Ramos (cell line): ENCODE measurements at regions not wholly inside any gene's neighbourhood (a gene's known extent, or its start where the extent isn't known, plus 50 kb on each side); places are given as distances from the start of the nearest gene placed in this dataset.

Experiments used
- in situ Hi-C: fragments of 300-500 bp; cut with MboI; formaldehyde crosslinking; loops from one replicate; pipeline ENCODE4 v1.14.3; 2022; ENCODE audit warnings: low sequenced_read_pairs; ENCODE audit not compliant: unreplicated experiment

DNA sequence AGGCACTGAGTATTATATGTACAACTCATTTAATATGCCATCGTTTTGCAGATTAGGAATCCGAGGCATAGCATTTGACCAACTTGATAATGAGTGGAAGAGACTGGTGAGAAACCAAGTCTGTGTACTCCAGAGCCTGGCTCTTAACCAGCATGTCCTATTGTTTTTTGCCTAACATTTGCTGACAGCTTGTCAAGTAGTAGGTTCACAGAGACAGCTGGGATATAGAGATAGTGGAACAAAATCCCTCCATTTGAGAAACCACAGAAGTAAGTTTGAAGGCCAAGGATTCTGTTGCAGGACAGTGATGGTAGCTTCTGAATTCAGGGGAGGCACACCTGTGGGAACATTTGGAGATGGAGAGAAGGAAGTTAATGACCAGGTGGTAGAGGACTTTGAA lies 206.9 kb upstream of the PRPS1L1 start:
- in situ Hi-C loops = no loop called here

GRCh38 chr7:18235819-18236218 lies 208.2 kb upstream of the PRPS1L1 start:
- in situ Hi-C loops = no loop called here

DNA sequence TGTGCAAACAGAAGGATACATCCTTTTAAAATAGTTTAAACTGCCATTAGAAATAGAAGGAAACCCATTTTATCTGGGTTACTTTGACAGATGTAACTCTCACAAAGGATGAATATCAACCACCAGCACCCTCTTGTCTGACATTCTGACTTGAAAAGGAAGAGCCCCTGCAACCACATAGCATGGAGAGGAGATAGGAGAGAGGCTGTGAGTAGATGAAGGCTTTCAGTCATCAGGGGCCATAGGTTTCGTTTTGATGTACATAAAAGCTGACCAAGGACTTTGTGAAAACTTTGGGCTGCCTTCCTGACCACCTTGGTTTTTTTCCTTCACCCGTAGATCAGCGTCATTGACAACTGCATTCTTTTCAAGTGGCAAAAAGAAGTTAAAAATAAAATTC lies 211.6 kb upstream of the PRPS1L1 start:
- in situ Hi-C loops = no loop called here

DNA sequence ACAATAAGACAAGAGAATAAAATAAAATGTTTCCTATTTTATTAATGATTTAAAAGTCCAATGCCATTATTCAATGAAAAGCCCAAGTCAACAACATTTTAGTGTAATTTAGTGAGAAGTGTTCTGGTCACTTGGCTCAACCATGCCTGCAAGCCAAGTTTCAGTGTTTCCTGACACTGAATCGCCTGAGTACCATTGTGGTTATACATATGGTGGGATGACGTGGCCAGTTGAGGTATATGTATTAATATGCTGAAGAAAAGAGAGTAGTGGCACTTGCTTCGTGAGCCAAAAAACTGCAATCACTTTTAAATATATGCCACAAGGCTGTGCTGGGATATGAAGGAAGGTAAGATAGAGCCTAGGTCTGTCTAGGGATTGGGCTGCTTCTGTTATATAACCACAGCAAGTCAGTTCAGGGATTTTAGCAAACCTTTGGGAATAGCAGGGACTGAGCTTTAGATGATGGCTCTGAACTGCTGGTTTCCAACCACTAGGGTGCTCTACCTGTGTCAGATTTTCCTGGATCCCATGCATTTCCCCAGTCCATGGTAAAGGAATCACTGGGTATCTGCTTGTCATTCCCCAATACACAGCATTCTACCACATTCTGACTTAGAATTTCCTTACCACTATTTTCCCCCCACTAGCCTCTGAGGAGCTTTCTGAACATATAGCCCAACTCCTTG lies 214.0 kb upstream of the PRPS1L1 start:
- in situ Hi-C loops = no loop called here

- in situ Hi-C loops = no loop called here
Observed at GRCh38 chr7:18243731-18244130, 216.1 kb upstream of the PRPS1L1 start.

DNA sequence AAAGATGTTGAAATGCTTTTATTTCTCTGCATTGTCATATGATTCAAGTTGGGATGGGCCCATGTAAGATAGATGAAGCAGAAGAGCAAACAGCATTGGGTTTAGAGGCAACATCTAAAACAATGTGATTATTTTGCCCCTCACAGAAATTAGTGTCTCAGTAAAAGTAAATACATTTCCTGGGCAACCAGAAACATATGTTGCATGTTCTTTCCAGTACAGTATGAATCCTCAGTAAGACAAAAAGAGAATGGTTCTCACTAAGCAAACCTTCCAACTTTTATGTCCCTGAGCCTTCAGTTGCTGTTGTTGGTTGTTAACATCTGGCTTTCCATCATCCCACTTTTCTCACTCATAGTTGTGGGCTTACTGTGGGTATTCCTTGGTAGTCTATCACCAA lies 222.5 kb upstream of the PRPS1L1 start:
- in situ Hi-C loops = no loop called here

DNA sequence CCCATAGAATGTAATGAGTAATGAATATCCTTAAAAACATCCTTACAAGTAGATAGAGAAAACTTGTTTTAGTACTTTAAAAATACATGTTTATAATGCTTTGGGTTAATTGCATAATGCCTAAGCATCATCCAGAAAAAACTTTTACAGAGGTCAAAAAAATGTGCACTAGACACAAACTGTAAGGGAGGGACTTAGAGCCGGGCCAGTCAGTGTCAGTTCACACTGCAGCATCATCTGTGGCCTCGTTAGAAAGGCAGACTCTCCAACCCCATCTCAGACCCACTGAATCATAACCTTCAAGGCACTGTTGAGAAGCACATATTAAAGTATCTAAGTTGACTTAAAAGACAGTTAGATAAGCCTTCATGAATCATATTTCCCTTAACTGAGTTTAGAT lies 230.1 kb upstream of the PRPS1L1 start:
- in situ Hi-C loops = no loop called here

- in situ Hi-C loops = no loop called here
Observed at GRCh38 chr7:18262058-18262457, 233.5 kb upstream of the HDAC9 start.

DNA sequence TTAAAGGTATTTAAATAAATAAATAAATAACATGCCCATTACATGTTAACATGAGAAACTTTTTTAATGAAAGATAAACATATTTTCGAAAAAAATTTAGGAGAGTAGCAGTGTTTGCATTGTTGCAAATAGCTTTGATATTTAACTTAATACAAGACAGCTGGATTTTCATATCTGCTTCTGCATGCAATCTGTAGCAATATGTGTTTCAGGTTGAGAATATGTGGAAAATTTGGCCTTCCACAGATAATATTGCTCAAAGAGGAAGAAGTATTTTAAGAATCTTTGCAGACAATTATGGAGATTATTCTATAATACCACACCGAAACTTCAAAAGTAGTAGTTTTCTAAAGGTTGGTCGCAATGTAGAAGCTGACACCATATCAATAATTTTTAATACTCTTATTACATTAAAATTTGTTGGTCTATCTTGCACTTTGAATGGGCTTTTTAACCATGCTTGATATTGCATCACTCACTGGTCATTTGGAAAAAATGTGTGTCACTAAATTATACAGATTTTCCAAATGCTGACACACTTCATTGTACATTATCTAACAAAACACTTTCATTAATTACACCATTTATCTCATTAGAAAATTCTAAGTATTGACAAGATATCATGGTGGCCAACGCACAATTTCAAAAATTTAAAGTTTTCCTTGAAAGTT lies 229.8 kb upstream of the HDAC9 start:
- in situ Hi-C loops = no loop called here

DNA sequence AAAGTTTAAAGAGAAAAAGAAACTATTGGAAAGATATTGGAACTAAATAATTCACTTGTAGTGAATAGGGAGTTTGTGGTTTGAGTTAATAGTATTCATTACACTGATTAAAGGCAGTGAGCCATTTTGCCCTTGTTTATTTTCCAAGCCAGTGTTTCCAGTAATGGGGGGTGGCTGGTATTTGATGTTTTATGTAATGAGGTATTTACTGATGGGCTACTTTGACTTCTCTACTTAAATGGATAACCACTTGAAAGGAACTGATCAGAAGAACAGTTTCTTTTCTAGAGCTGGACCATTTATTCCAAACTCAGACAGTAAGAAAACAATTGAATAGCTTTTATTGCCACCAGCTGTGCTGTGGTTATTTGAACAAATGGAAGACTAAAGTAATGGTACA lies 227.0 kb upstream of the HDAC9 start:
- in situ Hi-C loops = no loop called here

DNA sequence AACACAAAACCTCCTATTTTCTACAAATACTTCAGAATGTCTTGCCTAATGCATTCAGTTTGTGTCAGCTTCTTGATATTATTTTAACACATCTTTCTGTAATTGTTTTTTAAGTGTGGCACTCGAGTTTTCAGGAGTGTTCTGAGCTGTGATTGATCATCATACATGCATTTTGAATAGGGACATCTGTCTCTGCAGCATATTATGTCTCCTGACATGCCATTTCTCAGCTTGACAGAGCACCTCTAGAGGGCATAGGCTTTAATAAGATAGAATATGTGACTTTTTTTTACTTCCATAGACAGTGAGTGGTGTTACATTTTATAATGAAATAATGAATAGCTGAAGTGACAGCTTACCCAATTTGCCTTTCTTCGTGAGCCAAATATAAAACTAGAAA lies 219.2 kb upstream of the HDAC9 start:
- in situ Hi-C loops = no loop called here

GRCh38 chr7:18278316-18278715 lies 217.2 kb upstream of the HDAC9 start:
- in situ Hi-C loops = no loop called here

DNA sequence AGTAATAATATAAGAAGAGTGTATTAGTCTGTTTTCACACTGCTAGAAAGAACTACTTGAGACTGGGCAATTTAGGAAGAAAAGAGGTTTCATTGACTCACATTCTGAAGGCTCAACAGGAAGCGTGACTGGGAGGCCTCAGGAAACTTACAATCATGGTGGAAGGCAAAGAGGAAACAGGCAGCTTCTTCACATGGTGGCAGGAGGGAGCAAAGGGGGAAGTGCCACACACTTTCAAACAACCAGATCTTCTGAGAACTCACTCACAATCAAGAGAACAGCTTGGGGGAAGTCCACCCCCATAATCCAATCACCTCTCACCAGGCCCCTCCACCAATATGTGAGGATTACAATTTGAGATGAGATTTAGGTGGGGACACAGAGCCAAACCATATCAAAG lies 212.5 kb upstream of the HDAC9 start:
- in situ Hi-C loops = no loop called here

DNA sequence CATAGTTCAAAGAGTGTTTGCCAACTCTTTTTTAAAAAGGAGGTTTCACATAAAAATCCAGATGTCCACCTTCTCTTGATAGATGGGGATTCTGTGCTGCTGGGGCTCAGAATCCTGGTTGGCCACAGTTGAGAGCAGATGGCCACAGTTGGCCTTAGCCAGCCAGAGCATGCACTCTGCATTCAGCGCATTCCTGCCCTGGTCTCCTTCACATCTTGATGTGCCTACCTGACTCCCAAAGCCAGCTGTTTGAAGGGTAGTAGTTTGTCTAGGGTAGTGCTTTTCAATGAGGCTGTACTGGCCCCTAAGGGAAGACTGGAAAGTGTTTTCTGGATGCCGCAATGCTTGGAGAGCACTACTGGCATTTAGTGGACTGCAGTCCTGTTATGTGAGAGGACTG lies 208.1 kb upstream of the HDAC9 start:
- in situ Hi-C loops = no loop called here

- in situ Hi-C loops = no loop called here
Observed at GRCh38 chr7:18288322-18289037, 207.1 kb upstream of the HDAC9 start.

- in situ Hi-C loops = no loop called here
Observed at GRCh38 chr7:18289788-18290187, 205.8 kb upstream of the HDAC9 start.

GRCh38 chr7:18290223-18290622 lies 205.3 kb upstream of the HDAC9 start:
- in situ Hi-C loops = no loop called here

DNA sequence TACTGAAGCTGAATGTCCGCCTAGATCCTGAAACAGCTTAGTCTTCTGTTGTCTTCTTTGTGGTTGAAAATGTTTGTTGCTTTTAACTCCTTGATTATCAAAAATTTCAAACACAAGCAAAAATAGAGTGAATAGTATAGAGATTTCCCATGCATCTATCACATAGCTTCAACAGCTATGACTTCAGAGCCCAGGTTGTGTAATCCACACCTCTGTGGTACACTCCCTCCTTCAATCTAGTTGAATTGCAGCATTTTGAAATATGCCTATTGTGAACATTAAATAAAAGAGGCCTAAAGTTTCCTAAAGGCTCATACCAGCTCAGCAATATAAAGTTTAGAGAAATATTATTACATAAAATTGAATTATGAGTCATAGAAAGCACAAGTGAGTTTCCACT lies 204.7 kb upstream of the HDAC9 start:
- in situ Hi-C loops = no loop called here

- in situ Hi-C loops = no loop called here
Observed at GRCh38 chr7:18292584-18292983, 203.0 kb upstream of the HDAC9 start.

GRCh38 chr7:18293759-18294158 lies 201.8 kb upstream of the HDAC9 start:
- in situ Hi-C loops = no loop called here

- in situ Hi-C loops = no loop called here
Observed at GRCh38 chr7:18294411-18294810, 201.1 kb upstream of the HDAC9 start.
